GM18868 (cell line): ENCODE measurements at regions not wholly inside any gene's neighbourhood (a gene's known extent, or its start where the extent isn't known, plus 50 kb on each side); places are given as distances from the start of the nearest gene placed in this dataset.

Experiments
- ATAC-seq: cut with Tn5 transposase; IDR thresholded peaks from one replicate; pipeline ENCODE4 v1.9.1; 2021; ENCODE audit warnings: mild to moderate bottlenecking, moderate library complexity; ENCODE audit not compliant: unreplicated experiment

- no peak for ATAC-seq
These were observed 763.5 kb downstream of the SUCLG1 start for GRCh38 chr2:83695530-83695929.

GRCh38 chr2:83695037-83695436 is 764.0 kb downstream of the SUCLG1 start:
- ATAC-seq: no peak

DNA sequence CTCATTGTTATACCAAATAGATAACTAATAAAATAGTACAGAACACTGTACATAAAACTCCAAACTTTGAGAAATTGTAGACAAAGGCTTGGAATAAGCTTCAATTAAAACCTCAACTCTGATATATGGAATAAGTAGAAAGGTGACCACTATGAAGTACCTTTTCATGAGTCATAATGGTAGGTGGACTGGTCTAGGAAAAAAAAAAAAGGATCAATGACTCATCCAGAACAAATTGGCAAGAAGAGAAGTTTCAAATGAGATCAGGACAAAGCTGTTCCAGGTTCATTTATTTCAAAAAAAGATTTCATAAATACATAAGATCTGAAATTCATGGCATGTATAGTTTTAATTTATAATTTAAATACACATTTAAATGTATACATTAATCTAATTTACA is 769.7 kb downstream of the SUCLG1 start:
- no peak for ATAC-seq

- no peak for ATAC-seq
These were observed 772.2 kb downstream of the SUCLG1 start for GRCh38 chr2:83686863-83687262.

DNA sequence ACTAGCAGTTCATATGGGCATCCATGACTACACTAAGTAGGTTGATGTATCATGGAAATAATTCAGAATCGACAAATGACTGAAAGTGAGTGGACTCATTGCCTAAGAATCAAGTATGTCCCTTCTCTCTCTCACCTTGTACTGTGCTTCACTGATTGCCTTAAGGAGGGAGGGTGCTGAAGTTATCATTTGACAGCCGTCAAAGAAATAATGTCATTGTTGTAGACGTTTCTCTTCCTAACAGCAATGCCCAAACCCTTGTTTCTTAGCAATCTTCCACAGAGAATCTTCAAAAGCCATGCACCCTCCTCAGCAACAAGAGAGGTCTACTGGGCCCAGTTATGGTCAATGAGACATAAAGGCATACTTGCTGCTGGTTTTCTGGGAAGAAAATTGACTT is 785.0 kb downstream of the SUCLG1 start:
- no peak for ATAC-seq

- ATAC-seq: no peak
These were observed 793.2 kb downstream of the SUCLG1 start for GRCh38 chr2:83665894-83666293.

GRCh38 chr2:83665154-83665553 is 793.9 kb downstream of the SUCLG1 start:
- ATAC-seq: no peak

DNA sequence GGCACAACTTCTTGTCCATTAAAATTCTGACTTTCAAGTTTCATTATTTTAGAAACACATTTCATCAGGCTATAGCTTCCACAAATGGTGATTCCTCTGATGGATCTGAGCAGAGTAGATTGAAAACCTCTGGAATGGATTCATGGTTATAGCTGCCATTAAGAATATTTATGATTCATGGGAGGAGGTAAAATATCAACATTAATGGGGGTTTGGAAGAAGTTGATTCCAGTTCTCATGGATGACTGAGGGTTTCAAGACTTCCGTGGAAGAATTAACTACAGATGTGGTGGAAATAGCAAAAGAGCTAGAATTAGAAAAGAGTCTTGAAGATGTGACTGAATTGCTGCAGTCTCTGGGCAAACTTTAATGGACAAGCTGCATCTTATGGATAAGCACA is 797.4 kb downstream of the SUCLG1 start:
- ATAC-seq: no peak

DNA sequence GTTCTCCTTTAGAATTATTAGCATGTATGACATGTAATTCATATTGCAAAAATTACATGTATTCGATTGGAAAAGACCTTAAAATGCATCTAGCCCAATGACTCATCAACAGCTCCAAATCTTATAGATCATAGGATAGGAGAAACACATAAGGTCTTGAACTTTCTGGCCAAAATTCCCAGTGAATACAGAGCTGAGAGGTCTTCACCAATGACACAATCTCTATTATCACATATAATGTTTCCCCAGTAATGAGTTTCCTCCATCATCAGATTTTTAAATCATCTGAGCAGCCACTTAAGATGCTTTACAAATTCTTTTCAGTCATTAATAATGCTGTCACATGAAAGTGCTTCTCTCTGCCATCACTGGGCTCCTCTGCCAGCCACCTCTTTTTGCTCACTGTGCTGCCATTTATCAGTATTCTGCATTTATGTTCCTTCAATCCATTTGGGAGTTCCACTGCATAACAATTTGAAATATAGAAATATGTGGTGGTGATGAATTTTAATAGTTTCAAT is 804.9 kb downstream of the SUCLG1 start:
- ATAC-seq: no peak

DNA sequence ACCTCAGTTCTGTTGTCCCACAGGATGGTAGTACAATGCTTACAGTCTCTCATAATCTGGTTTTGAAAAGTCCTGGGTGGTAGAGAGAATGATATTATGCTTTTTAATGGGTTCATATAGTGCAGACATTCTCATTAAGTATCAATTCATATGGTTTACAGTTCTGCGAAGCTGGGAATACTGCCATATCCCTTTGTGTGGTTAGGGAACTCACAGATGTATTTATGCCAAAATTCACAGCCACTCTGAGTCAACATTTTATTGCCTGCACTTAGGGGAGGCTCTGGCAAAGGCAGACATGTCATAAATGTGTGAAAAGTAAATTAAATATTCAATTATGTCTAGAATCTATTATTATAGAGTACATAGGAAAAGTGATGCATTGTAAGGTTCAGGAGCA is 808.2 kb downstream of the SUCLG1 start:
- ATAC-seq: no peak

DNA sequence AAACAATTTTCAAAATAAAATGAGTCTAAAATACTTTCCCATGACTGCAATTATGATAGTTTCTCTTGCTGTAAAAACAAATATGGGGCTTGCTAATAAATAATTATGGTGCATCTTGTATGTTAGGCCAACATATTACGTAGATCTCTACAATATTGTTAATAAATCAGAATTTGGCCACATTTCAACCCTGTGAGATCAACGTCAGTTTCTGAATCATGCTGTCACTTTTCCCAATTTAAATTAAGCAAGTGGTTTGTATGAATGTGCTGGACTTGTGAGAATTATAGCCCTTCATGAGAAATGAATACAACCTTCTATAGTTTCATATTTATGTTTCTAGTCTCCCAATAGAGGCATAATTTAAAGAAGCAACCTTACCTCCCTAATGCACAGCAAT is 808.9 kb downstream of the SUCLG1 start:
- ATAC-seq: no peak

- no peak for ATAC-seq
These were observed 818.6 kb downstream of the SUCLG1 start for GRCh38 chr2:83640506-83640905.

GRCh38 chr2:83633423-83633822 is 825.7 kb downstream of the SUCLG1 start:
- no peak for ATAC-seq

GRCh38 chr2:83630351-83630750 is 828.7 kb downstream of the SUCLG1 start:
- no peak for ATAC-seq

DNA sequence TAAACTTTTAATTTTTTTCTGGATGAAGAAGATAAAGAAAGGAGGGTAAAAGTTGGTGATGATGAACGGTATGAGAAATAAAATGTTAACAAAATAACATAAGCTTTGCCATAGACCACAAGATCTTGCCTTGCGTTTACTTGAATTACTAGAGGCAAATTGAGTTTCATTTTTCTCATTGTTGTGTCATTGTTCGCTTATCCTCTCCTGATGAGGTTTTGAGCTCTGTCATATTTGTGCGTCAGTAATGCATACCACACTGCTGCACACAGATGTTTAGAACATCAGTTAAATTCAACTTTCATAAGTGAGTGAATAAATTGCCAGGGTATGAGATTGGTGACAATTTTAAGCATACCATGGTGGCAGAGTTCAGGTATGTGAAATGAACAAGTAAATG is 843.6 kb downstream of the SUCLG1 start:
- ATAC-seq: no peak

DNA sequence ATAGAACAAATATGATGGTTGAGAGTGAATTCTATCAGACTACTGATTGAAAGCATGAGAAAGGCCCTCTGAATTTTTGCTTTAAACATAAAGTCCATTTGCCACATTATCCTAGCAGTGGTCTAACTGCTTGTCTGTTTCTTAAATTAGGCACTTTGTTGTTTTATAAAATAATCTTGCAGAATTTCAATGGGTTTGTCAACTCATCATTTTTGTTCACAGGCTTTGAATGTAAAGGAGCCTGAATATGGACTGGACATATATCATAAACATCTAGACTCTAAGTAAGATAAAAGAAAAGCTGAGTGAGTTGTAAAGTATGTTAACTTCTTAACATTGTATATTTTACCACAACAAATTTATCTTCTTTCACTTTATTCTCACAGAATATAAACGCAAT is 845.9 kb downstream of the SUCLG1 start:
- no peak for ATAC-seq

DNA sequence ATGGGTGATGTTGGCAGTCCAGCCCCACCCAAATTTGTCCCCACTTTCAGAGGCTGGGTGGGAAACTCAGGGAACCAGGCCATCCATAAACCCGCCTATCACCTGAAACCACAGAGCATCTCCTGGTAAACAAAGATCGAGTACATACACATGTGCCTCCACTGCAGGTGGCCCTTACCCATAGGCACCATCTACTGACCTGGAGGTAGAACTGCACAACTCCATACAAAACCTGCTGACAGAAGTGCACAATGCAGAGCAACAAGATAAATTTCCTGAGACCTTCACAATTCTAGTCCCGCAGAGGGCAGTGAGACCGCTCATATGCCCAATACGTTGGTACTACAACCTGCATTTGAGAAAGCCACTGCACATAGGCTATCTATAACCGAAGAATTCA is 856.3 kb downstream of the SUCLG1 start:
- ATAC-seq: no peak

GRCh38 chr2:83596592-83597282 is 862.3 kb downstream of the SUCLG1 start:
- ATAC-seq: no peak

- no peak for ATAC-seq
These were observed 863.2 kb downstream of the SUCLG1 start for GRCh38 chr2:83595926-83596325.

DNA sequence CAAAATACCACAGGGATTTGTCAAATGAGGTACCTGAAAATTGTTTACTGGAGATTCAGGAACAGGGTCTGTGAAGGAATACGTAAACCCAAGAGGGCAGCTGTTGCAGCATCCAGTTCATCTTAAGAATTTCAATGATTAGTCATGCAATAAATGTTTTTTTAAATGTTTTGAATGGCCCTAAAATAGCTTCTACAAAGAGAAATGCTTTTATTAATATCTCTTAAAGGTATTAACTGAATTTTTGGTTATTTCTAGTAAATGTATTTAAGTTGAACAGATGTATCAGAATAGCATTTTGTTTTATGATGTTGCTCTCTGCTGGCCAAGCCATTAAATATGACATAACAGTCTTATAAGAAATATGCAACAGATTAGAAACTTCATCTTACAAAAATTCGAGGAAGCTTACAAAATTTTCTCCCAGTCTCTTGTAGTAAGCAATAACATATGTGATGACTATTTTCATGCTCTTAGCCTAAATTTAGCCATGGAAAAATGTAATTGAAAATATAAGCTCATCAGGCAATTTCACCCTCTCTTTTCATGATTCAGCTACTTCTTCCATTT is 863.9 kb downstream of the SUCLG1 start:
- ATAC-seq: no peak

DNA sequence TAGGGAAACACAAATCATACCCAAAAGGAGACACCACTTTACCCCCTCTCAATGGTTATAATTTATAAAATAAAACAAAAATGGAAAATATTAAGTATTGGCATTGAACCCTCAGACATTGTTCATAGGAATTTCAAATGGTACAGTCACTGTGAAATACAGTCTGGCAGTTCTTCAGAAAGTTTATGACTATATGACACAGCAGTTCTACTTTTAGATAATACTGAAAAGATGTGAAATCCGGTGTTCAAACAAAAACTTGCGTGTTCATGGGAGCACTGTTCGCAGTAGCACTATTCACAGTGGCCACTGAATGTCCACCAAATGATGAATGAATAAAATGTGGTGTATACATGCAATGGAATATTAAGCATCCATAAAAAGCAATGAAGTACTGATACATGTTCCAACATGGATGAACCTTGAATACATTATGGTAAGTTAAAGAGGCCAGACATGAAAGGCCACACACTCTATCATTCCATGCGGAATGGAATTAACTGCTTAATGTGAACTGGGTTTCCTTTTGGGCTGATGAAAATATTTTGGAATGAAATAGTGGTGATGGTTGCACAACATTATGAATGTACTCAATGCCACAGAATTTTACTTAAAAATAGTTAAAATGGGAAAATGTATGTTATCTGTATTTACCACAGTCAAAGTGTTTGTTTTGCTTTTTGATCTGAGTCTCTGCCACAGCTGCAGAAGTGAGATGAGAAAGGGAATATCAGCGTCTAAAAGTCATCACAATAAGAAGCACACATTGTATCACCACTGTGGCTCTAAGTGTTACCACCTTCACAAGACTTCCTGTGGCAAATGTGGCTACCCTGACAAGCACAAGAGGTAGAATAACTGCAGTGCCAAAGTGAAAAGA is 864.6 kb downstream of the SUCLG1 start:
- no peak for ATAC-seq

DNA sequence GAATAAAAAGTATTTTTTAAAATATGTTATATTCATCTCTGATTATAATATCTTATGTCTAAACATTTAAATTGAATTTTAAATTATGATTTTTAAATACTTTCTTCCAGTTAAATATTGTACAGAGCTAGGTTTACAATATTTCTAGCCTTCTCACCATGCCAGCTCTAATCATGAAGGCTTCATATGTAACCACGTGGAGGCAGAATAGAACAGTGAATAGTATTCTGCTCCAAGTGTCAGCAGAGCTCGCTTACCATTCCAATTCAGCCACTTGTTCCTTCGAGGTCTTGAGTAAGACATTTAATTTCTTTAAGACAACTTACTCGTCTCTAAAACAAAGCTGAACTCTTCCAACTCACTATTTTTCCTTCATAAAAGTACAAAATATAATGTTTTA is 871.8 kb downstream of the SUCLG1 start:
- ATAC-seq: no peak
